ENCODE measurements at regions not wholly inside any gene's neighbourhood (a gene's known extent, or its start where the extent isn't known, plus 50 kb on each side); places are given as distances from the start of the nearest gene placed in this dataset.

DNA sequence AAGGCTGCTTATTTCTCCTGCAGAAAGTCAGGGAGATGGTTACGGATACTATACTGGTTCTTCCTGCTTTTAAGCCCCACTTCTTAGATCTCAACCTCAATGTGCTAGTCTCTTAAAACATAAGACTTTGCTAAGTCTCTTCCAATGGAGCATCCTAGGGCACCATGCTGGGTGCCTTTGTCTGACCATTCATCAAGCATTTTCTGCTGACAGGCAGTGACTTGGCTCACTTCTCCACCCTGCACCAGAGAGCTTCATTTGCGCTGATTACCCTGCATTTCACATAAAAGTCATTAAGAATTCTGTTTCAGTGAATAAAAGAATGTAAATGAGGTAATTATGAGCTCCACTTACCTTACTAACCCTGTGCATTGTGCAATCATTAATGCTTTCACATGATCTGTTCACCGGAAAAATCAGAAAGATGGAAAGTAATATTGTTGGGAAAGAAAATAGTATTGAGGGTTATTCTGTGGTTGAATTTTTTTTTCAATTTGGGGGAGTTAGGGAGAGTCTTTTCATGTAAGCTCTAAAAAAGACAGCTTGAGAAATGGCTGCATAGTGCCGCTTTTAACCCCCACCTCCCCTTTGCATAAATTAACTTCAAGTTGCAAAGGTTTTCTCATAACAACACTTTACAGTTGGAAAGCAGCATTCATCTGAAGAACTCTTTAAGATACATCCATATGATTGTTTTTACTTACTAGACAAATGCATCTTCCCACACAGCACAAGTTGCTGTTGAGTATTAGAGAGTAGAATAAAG is 677.3 kb upstream of the KIRREL3 start:
- Histone ChIP-seq H3K9me1 (ENCODE audit: insufficient read depth, low read length) (no peaks in the 10 kb centered on the region), H3K27ac (ENCODE audit: insufficient read depth, low read length) (no peak overlapping the region), H3K4me1 (ENCODE audit: control insufficient read depth, insufficient read depth, low read length) (no peaks in the 10 kb centered on the region), H3K14ac (replicated peaks; ENCODE audit: low read depth, low read length) (no peak overlapping the region), H3K56ac (ENCODE audit: extremely low read depth, insufficient read depth, low read length) (no peak overlapping the region), H4K5ac (ENCODE audit: low read depth, low read length) (no peak overlapping the region), H3K36me3 (ENCODE audit: control insufficient read depth, insufficient read depth, low read length) (no peaks in the 10 kb centered on the region), H3K27me3 (ENCODE audit: control insufficient read depth, insufficient read depth, low read length) (peaks cover 4% of the 10 kb centered on the region), H2AFZ (replicated peaks; ENCODE audit: low read length, poor library complexity) (no peak overlapping the region), H3K4me2 (ENCODE audit: low read depth, low read length) (no peak overlapping the region), H4K8ac (ENCODE audit: low read depth in 2 of 2, low read length in 2 of 2) (no peak overlapping the region), H2AK9ac (replicated peaks; ENCODE audit: low read depth, low read length, poor library complexity) (no peak overlapping the region), H3K9me3 (ENCODE audit: control insufficient read depth, insufficient read depth, low read length) (no peaks in the 10 kb centered on the region), H3K4me3 (ENCODE audit: insufficient read depth, low read depth, low read length) (no peak overlapping the region), H3K4ac (ENCODE audit: low read depth, low read length) (no peak overlapping the region), H2BK20ac (ENCODE audit: low read depth, low read length) (no peak overlapping the region), H2BK120ac (ENCODE audit: low read depth, low read length) (no peak overlapping the region), H4K20me1 (ENCODE audit: insufficient read depth, low read length) (no peaks in the 10 kb centered on the region), H3K79me1 (ENCODE audit: low read depth in 1 of 2, low read length in 2 of 2) (no peaks in the 10 kb centered on the region), H2BK15ac (ENCODE audit: low read depth, low read length) (no peak overlapping the region), H4K91ac (ENCODE audit: insufficient read depth, low read depth, low read length) (no peak overlapping the region), H2BK5ac (ENCODE audit: low read depth, low read length, poor library complexity, severe bottlenecking) (no peak overlapping the region), H3K23ac (ENCODE audit: low read depth, low read length) (no peak overlapping the region), H2AK5ac (ENCODE audit: low read depth, low read length) (no peak overlapping the region), H3K18ac (ENCODE audit: low read depth, low read length) (no peak overlapping the region), H3K9ac (ENCODE audit: low read depth, low read length) (no peak overlapping the region)
- DNase-seq, result no peak
- intact Hi-C loops (cut with micrococcal nuclease), result no loop called here
- ChIA-PET CTCF (no interaction called here), POLR2A (ENCODE audit: unreplicated experiment) (no interaction called here)
- dilution Hi-C loops (cut with HindIII; ENCODE audit: low sequenced_read_pairs, unreplicated experiment), result no loop called here
- in situ Hi-C loops (cut with MboI; ENCODE audit: low sequenced_read_pairs), result no loop called here
- no peak for ATAC-seq (ENCODE audit: low read depth)
- 100% methylated on average over 1 of the region's 4 CpGs; no CpG with 5 or more reads in 1 of the 2 experiments for WGBS, 2 experiments (ENCODE audit: extremely low coverage in 2 of 2, insufficient read length in 1 of 2)
- no TSS peak for BruUV-seq (replicated peaks)
- TF ChIP-seq CEBPB (IDR thresholded peaks at IDR 0.05; ENCODE audit: low read depth, low read length) (peak; percentile 53), MAZ (IDR thresholded peaks at IDR 0.05; ENCODE audit: borderline replicate concordance, low read depth, low read length) (no peak), RFX5 (IDR thresholded peaks at IDR 0.05; ENCODE audit: low read depth, low read length) (no peak), CHD1 (IDR thresholded peaks at IDR 0.05; ENCODE audit: low read depth, low read length) (no peak), NFE2L2 (IDR thresholded peaks at IDR 0.05; ENCODE audit: low read depth, low read length) (no peak), BHLHE40 (IDR thresholded peaks at IDR 0.05; ENCODE audit: low read depth, low read length) (no peak)
